HG03575 (cell line): ENCODE measurements at regions not wholly inside any gene's neighbourhood (a gene's known extent, or its start where the extent isn't known, plus 50 kb on each side); places are given as distances from the start of the nearest gene placed in this dataset.
"Not testable (repeated sequence)": the region's sequence is repeated elsewhere in the genome, so short reads cannot be mapped to it uniquely, and the experiment has no call there.

Experiments used
- ATAC-seq: cut with Tn5 transposase; IDR thresholded peaks from one replicate; pipeline ENCODE4 v1.9.1; 2021; ENCODE audit not compliant: unreplicated experiment, insufficient number of reproducible peaks, low FRiP score; ENCODE audit errors: extremely low read depth

DNA sequence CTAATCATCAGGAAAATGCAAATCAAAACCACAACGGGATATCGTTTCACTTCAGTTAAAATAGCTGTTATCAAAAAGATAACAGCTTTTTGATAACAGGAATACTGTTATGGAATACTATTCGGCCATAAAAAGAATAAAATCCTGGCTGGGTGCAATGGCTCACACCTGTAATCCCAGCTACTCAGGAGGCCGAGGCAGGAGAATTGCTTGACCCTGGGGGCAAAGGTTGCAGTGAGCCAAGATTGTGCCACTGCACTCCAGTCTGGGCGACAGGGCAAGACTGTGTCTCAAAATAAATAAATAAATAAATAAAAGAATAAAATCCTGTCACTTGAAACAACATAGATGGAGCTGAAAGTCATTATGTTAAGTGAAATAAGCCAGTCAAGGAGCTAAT is 178.1 kb upstream of the TSC22D2 start:
- no peak for ATAC-seq

DNA sequence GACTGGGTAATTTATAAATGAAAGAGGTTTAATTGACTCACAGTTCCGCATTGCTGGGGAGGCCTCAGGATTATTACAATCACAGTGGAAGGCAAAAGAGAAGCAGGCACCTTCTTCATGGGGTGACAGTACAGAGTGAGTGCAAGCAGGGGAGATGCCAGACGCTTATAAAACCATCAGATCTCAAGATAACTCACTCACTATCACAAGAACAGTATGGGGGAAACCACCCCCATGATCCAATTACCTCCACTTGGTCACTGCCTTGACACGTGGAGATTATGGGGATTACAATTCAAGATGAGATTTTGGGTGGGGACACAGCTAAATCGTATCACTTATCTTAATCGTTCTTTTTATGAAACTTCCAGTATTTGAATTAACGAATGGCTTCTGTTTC is 179.5 kb upstream of the TSC22D2 start:
- ATAC-seq: not testable (repeated sequence)

DNA sequence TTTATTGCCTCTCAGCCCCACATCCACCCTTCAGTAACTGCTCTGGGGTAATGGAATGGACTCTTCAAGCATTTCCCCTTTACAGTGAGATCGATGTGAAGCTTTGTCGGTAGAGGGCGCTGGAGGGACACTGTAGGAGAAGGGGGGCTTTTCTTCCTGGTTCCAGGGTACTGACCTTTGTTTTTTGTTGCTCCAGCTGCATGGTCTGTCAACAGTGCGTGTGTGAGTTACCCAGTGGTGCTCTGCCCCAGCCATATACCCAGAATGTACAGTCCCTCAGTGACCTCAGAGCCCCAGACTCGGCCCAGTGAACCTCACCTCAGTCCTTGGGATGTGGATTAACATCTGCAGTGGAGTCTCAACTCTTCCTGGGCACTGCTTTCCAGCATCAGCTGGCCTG is 180.3 kb upstream of the TSC22D2 start:
- ATAC-seq: no peak

DNA sequence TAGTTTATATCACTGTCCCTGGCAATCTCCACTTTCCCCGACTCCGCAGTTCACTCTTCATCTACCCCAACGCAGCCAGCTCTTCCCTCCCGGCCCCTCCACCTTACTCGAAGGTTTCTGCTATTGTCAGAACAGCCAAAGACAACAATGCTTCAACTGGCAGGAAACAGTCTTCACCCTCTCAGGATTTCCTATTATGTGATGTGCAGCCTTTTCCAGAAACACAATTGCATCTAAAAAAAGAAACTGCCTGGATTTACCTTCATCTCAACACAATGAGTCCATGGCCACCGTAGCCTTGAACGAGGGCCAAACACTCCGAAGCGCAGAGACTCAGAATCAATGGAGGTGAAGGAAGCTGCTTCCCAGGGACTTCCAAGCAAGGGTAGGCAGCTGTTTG is 182.1 kb upstream of the TSC22D2 start:
- ATAC-seq: no peak

DNA sequence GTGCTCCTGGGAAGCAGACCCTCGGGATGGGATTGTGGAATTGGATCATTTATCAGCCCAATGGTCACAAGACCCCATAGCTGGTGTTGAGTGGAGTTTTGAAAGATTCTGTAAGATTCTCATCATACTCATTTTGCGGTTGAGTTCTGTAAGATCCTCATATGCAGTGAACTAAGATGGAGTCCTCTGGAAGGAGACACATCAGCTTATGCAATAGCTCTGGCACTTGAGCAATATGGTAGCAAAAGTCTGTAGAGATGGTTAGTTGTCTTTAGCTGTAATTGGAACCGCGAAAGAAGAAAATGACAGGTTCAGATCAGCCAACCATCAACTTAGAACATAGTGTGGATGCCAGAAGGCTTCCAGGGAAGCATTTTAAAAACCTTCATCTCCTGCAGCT is 184.5 kb upstream of the TSC22D2 start:
- ATAC-seq: no peak

DNA sequence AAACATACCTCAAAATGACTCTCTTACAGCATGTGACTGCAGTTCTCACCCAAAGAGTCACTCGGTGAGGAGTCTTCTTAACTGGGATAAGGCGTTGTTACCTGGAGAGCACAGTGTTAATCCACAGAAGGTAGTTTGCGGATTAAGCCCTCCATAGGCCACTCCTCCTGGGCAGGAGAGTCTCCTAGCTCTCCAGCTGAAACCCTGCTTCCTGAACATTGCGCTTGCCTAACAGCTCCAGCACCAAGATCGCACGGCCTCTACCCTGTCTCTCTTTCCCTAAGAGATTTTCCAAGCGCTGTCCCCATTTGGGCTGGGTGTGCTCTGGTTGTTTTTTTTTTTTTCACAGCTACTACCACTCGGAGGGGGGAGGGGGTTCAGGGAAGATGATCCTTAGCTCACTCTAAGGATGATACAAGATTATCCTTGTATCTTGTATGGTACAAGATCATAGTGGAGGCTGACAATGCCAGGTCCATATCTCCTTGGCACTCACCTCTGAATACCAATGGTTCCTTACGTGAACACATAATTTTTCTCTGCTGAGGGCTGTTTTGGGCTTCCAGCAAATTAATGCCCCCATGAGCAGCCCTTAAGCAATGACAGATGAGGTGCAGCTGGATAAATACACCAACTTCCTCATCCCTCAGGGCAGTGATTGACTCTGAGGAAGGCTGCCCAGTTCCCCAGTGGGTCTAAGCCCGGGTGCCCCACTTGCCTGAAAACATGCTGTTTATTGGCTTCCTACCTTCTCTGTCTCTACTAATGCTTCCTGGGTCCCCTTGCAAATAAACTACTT is 185.2 kb upstream of the TSC22D2 start:
- no peak for ATAC-seq

DNA sequence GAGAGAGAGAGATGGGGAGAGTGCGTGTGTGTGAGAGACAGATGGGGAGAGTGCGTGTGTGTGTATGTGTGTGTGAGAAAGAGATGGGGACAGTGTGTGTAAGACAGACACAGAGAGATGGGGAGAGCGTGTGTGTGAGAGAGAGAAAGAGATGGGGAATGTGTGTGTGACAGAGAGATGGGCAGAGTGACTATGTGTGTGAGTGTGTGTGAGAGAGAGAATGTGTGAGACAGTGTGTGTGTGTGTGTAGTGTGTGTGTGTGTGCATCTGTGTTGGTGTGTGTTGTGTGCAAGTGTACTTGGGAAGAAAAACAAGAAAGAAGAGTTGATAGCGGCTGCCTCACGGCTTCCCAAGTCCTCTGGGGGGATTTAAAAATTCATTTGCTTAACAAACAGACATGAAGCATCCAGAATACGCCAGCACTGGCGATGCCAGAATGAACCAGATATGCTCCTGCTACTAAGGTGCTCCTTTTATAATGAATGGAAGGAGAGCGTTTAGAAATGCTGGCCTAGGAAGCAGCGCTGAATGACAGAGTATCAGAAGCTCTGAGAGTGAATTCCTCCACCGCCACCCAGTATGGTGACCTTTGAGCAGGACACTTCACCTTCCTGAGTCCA is 186.1 kb upstream of the TSC22D2 start:
- ATAC-seq: no peak

DNA sequence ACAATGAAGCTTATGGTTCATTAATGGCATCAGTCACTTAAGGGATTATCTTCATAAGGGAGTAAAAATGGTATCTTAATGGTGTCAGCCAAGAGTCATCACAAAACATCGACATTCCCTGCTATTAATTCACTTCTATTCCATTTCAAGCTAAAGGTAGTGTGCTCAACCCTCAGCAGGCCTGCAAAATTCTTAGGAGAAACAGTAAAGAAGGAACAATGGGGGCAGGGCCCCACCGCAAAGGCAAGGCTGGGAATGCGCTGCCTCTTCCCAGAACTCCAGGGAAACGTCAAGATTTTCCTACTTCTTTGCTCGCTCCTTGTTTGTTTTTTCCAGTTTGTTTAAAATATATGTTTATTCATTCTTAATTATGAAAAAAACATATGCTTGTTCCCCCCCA is 187.3 kb upstream of the TSC22D2 start:
- no peak for ATAC-seq

DNA sequence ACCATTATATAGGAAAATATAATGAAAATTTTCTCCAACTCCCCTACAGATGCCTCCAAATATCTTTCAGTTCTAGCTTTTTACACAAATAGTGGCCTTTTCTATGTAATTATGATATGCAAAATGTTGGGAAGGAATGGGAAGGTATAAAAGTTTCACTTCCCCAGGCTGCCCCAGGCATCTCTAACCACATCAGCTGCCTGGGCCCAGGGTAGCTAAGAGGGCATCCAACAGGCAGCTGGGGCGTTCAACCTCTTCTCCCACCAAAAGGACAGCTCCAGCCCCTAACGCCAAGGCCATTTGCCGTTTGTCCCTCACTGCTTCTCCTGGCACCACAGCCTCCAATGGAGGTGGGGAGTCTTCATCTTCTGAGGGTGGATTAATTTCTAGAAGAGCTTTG is 188.1 kb upstream of the TSC22D2 start:
- ATAC-seq: no peak

DNA sequence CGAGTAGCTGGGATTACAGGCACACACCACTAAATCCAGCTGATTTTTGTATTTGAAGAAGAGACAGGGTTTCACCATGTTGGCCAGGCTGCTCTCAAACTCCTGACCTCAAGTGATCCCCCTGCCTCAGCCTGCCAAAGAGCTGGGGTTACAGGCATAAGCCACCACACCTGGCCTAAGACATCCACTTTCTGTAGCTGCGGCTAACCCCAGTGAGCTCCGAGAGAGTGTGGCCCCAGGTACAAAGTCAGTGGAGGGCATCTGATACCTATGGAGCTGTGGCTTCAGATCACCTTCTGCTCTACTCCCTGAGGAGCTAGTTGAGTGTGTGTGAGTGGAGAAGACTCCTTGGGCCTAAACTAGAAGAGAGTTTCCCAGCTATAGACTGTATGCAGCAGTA is 189.3 kb upstream of the TSC22D2 start:
- ATAC-seq: no peak

DNA sequence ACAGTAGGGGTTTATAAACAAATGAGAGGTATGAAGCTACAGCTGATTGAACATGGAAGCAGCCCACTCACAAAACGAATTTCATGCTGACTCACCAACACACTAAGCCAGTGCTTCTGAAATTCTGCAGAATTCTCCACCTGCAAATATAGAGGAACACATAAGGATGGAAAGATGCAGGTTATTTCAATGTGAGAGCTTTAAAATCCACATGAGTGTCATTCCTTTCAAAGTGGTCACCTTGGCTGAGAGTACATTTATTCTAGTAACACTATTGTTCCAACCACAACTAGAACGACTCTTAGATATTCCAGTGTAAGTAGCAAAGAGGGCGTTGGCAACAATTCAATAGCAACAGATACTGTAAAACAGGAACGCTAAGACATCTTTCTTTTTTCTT is 189.9 kb upstream of the TSC22D2 start:
- ATAC-seq: no peak

DNA sequence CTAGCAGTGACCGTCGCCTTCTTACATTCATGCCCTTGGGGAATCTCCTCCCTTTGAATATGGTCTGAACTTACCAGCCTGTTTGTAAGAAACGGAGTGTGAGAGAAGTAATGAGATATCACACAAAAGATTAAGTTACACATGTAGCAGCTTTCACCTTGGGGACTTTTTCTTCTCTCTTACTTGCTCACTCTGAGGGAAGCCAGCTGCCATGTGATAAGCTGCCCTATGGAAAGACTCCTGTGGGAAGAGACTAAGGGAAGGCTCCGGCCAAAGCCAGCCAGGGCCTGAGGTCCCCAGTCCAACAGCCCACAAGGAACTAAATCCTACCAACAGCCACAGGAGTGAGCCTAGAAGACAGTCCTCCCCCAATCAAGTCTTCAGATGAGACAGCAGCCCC is 190.4 kb upstream of the TSC22D2 start:
- no peak for ATAC-seq

DNA sequence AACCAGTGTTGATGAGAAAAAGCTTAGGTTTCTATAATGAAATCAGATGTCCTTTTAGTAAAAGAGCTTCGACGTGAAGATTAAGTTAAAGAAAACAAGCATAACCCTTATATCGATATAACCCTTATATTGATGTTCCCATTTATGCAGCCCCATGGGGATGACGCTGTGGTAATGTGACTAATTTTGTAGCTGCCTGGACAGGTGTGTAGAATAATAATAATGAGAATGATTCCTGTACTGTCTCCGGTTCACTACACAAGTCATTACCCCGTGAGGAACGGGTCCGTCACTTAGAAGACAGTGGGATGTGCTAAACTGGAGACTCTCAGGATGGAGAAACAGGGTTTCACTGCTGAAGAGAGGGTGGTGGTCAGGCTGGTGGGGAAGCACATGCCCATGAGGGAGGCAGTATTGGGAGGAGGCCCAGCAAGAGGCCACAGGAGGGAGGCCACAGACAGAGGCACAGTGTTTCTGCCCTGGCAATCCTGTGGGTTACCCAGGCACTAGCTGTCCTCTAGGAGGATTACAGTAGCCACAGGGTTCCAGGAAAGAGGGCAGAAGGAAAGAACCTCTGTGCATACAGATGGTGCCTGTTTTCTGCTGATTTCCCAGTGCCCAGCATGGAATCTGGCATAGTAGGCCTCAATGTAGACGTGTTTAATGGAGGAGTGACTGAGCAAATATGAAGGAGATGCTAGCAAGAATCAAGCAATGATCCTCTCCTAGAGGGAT is 191.1 kb upstream of the TSC22D2 start:
- ATAC-seq: no peak

DNA sequence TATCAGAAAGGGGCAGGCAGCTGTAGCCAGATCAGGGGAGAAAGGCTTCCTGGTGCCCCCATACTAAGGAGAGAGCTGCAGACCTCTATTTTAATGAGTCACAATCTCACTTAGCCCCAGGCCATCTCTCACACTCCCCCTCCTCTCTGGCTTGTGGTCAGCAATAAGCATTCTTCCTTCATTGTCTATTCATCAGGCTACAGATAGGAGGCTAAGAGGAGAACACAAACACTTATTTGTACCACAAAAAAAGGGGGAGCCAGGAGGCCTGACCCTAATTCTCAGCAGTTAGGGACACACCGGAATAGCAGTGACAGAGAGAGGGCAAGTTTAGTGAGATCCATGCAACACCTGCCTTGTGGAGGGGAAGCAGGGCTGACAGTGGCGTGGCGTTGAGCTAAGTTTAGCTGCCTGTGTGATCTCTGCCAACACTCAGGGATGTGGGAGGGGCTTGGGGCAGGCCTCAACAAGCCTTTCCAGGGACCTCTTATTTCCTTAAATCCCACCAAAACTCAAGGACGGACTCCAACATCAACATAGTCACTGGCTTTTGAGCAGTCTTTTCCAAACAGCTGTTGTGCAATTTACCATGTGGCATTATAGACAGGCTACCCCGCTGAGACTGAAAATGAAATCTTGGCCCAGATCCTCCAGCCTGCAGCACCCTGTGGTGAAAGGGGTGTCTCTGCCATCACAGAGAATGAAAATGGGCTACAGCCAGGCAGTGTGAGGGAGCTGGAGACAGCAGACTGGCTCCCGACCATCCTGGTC is 191.9 kb upstream of the TSC22D2 start:
- ATAC-seq: no peak

DNA sequence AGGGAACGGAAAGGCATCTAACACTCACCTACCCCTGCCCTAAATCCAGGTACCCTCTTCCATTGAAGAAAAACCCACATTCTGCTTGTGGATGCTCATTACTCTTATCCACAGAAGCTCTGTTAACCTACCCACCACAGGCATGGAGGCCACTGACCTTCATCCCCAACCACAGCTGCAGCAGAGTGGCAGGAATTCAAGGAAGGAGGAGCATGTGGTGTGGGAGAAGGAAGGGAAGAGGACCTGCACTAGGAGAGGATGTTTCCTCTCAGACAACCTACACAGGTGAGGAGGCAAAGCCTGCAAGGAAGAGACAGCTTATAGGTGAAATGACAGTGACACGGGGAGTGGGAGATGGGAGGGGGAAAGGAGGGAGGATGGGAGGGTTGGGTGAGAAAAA is 192.5 kb upstream of the TSC22D2 start:
- no peak for ATAC-seq

DNA sequence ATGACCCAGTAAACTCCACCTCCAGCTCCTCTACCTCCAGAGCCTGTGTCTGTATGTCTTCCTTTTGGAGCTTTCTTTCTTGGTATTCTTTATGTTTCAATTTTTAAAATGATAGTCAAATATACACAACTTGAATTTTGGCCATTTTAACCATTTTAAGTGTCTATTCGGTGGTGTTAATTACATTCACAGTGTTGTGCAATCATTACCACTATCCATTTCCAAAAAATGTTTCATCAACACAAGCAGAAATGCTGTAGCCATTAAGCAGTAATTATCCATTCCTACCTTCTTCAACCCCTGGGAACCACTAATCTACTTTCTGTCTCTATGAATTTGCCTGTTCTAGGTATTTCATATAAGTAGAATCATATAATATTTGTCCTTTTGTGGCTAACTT is 194.5 kb upstream of the TSC22D2 start:
- ATAC-seq: no peak

DNA sequence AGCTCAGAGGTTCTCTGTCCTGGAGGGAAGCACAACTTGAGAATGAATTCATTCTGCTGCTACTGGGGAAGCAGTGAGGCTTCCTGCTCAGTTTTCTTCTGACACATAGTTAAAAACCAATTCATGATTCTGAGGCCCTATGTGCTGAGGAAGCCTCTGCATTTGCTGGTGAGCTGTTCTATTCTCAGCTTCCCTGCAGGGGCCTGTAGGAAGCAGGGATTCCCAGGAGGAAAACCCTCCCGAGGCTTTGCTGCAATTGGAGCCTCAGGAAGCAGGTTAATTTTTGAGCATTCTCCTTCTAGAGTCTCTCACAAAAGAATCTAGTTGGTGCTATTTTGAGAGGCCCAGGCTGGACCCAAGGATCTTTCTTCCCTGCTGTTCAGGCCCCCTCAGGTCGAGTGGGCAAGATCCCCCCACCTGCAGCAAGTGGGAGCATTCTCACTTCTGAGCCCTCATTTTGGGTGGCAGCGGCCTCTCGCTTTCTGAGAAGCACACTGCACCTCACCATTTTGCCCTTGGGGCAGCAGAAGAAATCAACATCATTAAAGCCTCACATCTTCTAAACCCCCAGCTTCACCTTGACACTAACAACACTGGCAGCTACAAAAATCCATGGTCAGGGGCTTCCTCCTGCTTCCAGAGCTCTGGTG is 197.5 kb upstream of the TSC22D2 start:
- ATAC-seq: no peak

DNA sequence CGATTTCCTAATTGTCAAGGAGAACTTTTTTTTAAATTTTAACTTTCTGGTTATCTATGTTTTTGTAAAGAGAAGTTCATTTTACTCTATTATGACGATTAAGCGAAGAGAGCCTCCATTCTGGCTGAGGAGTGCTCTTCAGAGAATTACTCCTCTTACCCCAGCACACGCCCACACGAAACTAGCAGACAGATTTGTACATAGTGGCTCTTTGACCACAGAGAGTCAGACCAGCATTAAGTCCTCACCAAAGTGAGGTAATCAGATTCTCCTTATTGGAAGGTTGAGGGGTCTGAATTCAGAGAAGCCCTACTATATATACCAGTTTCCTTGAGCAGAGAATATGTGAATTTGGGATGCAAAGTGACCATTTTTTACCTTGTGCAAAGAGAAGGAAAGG is 204.8 kb upstream of the TSC22D2 start:
- ATAC-seq: no peak

DNA sequence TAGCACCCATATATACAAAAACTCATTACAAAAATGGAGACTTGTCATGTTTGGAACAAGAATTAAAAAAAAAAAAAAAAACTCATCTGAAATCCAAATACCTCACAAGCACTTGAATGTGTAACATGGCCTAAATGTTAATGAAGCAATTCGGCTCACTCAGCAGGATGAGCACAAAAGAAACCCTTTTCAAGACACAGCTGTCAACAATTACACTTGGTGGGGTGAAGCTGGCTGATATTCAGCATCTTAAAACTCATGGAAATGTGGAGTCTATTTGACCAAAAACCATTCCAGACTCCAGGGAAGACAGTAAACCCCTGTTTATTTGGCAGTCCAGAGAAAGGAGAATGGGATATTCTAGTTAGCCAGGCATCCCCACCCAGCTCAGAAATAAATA is 205.4 kb upstream of the TSC22D2 start:
- no peak for ATAC-seq
